HEK293T (cell line): ENCODE measurements at regions not wholly inside any gene's neighbourhood (a gene's known extent, or its start where the extent isn't known, plus 50 kb on each side); places are given as distances from the start of the nearest gene placed in this dataset.

Experiments used
- LEF1 ChIP-seq: fragments of 450-650 bp; IDR thresholded peaks from 2 replicates; pipeline ENCODE4 v1.6.1; 2017; ENCODE audit warnings: mild to moderate bottlenecking, borderline replicate concordance
- NFRKB ChIP-seq: fragments of 450-650 bp; IDR thresholded peaks from 2 replicates; pipeline ENCODE4 v1.6.1; 2016; ENCODE audit warnings: mild to moderate bottlenecking, moderate library complexity
- SP1 ChIP-seq: fragments of 450-650 bp; IDR thresholded peaks from 2 replicates; pipeline ENCODE4 v1.6.1; 2017
- SUZ12 ChIP-seq: fragments of 450-650 bp; IDR thresholded peaks from 2 replicates; pipeline ENCODE4 v1.6.1; 2016; ENCODE audit warnings: mild to moderate bottlenecking

- TF ChIP-seq SUZ12 (no peak), LEF1 (no peak), NFRKB (no peak), SP1 (no peak)
These were observed 115.2 kb upstream of the LRPAP1 start for GRCh38 chr4:3647421-3647820.
